ENCODE measurements at regions not wholly inside any gene's neighbourhood (a gene's known extent, or its start where the extent isn't known, plus 50 kb on each side); places are given as distances from the start of the nearest gene placed in this dataset.

DNA sequence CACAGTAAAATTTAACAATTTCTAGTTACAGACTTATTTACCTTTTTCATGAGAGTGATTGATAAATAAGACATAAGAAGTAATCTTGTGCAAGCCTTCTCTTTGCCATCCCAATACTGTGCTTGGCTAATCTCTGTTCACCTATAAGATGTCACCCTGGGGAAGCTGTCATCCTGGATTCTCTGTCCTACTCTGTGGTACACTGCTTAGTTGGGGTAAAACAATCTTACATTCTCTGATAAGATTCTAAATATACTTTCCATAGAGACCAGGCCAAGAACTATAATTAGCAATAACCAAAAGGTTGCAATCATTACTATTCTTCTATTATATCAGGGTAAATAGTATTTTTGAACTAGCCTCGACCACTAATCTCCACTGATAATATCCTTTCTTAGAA is 1218.3 kb upstream of the CADM2 start:
- DNase-seq (ENCODE audit: low spot score) = no peak

DNA sequence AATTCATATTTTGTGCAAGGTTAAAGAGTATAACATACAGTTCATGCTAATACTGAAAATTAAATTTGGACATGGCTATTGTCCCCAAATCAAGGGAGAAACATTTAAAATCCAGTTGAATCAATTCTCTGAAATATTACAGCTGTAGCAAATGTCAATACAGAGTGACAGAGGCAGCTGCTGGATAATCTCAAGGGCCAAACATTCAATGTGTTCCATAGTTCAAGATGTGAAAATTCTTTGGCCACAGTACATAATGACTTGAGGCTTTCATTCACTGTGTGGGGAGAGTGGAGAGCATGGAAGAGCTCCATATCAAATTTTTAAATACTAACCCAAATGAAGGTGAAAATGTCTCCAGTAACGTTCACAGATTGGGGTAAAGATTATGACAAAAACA is 1192.8 kb upstream of the CADM2 start:
- DNase-seq (ENCODE audit: low spot score) = no peak

- no peak for DNase-seq (ENCODE audit: low spot score)
Observed at GRCh38 chr3:83769791-83770663, 1188.8 kb upstream of the CADM2 start.

DNA sequence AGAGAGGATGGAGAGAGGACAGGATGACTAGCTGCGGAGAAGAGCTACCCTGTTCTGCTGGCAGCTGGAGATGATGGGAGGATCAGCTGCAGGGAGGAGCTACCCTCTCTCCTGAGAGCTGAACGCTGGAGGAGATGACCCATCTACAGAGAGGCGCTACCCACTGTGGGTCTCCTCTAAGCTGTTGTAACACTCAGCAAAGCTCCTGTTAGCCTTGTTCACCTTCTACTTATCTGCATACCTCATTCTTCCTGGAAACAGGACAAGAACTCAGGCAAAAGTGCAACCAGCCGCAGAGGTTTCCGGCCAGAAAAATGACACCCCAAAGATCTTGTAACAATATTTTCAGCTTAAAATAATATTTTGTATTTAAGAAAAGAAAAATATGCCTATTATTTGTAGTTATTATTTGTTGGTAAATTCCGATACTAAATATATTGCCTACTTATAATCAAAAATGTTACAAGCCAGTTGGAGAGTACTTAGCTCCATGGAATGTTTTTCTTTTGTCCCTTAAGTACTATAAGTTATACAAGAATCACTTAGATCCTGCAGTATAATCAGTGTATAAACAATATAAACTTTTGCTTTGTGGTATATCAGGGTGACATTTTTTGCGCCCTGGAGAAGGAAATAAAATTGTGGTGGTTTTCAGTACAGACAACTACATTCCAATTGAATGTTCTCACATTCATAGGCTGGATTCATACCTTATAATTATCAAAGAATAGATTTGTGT is 1188.0 kb upstream of the CADM2 start:
- no peak for DNase-seq (ENCODE audit: low spot score)

GRCh38 chr3:83802801-83803200 is 1156.0 kb upstream of the CADM2 start:
- DNase-seq (ENCODE audit: low spot score) = no peak

DNA sequence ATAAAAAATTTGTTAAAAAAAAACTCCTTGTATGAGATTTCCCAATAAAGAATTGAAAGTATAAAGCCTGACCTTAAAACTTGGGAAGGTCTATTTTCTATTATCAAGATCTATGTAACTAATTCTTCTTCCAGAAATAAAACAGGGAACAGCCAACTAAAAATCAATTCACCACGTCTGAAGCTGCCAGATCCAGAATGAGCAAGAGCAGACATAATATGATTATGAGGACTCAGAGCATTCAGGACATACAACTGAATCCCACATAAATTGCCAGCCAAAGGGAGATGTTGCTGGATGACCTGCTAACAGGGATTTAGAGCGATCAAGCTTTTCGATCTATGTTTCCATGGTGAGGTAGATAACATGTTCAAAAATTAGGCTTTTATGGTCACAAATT is 1151.3 kb upstream of the CADM2 start:
- DNase-seq (ENCODE audit: low spot score) = no peak

- DNase-seq (ENCODE audit: low spot score) = no peak
Observed at GRCh38 chr3:83813176-83813575, 1145.6 kb upstream of the CADM2 start.

GRCh38 chr3:83816653-83817052 is 1142.1 kb upstream of the CADM2 start:
- no peak for DNase-seq (ENCODE audit: low spot score)

DNA sequence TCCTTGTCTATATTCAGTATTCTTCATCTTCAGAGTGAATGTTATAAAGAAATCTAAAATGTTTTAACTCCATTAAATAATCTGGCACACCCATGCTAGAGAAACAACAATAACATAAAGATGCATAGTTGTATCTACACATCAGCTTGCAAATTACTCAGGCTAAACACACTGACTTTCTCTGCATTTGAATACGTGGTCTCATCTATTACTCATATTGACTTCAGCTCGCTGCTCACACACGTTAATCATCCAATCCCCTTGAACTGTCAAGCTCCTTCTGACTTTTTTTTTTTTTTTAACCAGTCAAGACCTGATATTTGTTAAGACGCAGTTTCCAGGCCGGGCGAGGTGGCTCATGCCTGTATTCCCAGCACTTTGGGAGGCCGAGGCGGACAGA is 1137.3 kb upstream of the CADM2 start:
- no peak for DNase-seq (ENCODE audit: low spot score)

DNA sequence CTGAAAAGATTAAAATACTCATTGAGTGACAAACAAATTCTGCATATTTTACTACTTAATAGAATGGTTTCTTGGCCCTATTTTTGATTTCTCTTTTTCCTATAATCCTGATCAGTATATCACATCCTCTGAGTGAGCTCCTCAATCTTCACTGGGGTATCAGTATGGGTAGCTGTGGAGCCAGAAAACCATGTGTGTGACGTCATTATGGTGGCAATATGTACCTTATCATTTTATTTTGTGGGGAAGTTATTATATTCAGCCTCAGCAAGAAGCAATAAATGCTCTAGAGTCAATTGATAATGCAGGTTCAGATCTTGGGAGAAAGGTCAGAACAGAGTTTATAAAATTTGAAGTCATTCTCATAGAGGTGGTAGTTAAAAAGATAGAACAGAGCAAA is 1135.7 kb upstream of the CADM2 start:
- no peak for DNase-seq (ENCODE audit: low spot score)

GRCh38 chr3:83835040-83835439 is 1123.7 kb upstream of the CADM2 start:
- no peak for DNase-seq (ENCODE audit: low spot score)

GRCh38 chr3:83842511-83842910 is 1116.3 kb upstream of the CADM2 start:
- no peak for DNase-seq (ENCODE audit: low spot score)

GRCh38 chr3:83843716-83844115 is 1115.1 kb upstream of the CADM2 start:
- DNase-seq (ENCODE audit: low spot score) = no peak

DNA sequence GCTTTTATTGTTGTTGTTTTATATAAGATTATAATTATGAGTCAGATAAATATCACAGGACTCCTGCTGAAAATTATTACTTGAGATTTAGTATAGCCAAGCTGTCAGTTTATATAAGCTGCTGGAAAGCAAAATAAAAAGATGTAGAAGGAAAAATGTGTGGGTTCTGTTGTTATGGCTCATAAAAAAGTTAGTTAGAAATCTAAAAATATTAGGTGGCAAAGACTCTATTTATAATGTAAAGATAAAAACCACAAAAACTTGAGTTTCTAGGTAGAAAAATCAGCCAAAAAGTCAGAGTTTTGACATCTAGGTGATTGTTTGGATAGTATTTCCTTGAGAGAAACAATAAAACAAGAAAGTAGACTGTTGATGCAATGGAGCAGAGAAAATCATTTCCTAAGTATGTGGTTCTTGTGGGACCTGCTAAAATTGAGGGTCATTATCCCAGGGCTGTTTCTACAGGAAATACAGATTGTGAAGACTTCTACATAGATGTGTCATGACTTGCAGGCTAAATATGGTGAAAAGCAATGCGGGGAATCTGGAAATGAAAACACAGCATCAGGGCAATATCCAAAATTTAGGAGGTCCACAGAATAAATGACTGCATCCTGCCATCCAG is 1109.6 kb upstream of the CADM2 start:
- DNase-seq (ENCODE audit: low spot score) = no peak

GRCh38 chr3:83863380-83863779 is 1095.4 kb upstream of the CADM2 start:
- no peak for DNase-seq (ENCODE audit: low spot score)

GRCh38 chr3:83868909-83869567 is 1089.8 kb upstream of the CADM2 start:
- DNase-seq (ENCODE audit: low spot score) = no peak

- no peak for DNase-seq (ENCODE audit: low spot score)
Observed at GRCh38 chr3:83873550-83873949, 1085.2 kb upstream of the CADM2 start.

- no peak for DNase-seq (ENCODE audit: low spot score)
Observed at GRCh38 chr3:83877910-83878309, 1080.9 kb upstream of the CADM2 start.

DNA sequence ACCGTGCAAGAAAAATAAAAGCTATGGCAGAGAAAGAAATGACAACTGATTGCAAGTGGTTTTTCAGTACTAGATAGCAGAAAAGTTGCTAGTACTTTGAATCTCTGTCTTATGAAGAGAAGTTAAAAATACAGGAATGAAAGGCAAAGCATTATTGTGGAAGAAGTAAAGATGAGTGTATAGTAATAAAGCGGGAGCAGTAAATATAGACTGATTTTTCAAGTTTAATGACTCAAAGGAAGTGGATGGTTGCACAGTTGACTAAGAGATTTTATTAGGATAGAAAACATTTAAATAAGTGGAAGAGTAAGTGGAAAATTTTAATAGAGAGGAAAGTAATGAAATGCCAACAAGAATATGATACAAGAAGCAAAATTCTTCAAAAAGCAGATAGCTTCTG is 1076.1 kb upstream of the CADM2 start:
- no peak for DNase-seq (ENCODE audit: low spot score)

GRCh38 chr3:83890039-83890762 is 1068.6 kb upstream of the CADM2 start:
- DNase-seq (ENCODE audit: low spot score) = no peak

DNA sequence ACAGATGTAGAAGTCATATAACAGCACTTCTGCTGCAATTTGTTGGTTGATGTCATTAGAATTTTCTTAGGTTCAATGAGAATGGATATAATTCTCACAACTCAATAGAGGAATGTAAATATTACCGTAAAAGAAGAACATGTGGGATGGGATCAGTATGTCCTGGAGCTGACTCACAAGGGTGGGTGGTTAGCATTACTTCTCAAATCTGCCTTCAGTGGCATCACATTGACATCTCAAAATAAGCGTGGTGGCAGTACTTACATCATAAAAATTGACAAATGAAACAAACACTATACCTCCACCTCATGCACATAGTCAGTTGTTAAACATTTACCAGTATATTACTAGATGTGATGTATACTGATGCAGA is 1068.0 kb upstream of the CADM2 start:
- DNase-seq (ENCODE audit: low spot score) = no peak

DNA sequence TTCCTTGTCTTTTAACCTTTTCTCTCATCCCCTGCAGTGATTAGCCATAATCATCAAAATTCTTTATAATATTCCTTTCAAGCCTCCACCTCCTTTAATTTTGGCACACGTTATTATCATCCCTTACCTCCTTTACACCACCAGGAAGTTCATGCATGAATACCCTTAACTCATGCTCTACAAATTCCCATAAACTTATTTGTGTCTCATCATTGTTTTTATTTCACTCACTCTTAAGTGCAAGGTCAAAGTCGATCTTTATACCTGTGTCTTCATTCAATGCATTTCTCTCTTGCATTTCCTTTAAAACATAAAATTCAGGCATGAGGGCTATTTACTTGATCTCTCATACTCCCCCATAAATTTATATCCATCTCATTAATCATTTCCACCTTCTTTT is 1064.6 kb upstream of the CADM2 start:
- no peak for DNase-seq (ENCODE audit: low spot score)
